ENCODE measurements at regions not wholly inside any gene's neighbourhood (a gene's known extent, or its start where the extent isn't known, plus 50 kb on each side); places are given as distances from the start of the nearest gene placed in this dataset.

- TF ChIP-seq MZF1 (tag by site-specific recombination; IDR thresholded peaks at IDR 0.05; ENCODE audit: borderline replicate concordance) = no peak
- TF ChIP-seq ZBTB6 (tag by site-specific recombination; IDR thresholded peaks at IDR 0.05) = no peak
- no peak for TF ChIP-seq REST (tag by site-specific recombination; IDR thresholded peaks at IDR 0.05)
- no peak for TF ChIP-seq CTCF (tag by site-specific recombination; IDR thresholded peaks at IDR 0.05)
- no peak for TF ChIP-seq ZBTB21 (tag by site-specific recombination; IDR thresholded peaks at IDR 0.05)
Observed at GRCh38 chr18:76707534-76707933, 114.8 kb upstream of the ZNF236 start.

All from HEK293 (cell line).